Smooth muscle cell (in vitro differentiated cells): ENCODE measurements at regions not wholly inside any gene's neighbourhood (a gene's known extent, or its start where the extent isn't known, plus 50 kb on each side); places are given as distances from the start of the nearest gene placed in this dataset.
"Not testable (repeated sequence)": the region's sequence is repeated elsewhere in the genome, so short reads cannot be mapped to it uniquely, and the experiment has no call there.

Source experiments
- DNase-seq: peaks from one replicate; lab custom pipeline; 2025; ENCODE audit not compliant: unreplicated experiment; lab: John Stamatoyannopoulos, UW
- H2AFZ ChIP-seq: fragments of 200-600 bp; sonication (generic); 2 replicates; pipeline ENCODE4 v1.6.0; 2016; ENCODE audit warnings: antibody characterized with exemption, low read depth, mild to moderate bottlenecking
- H3F3A ChIP-seq: fragments of 200-600 bp; sonication (generic); 2 replicates; pipeline ENCODE4 v1.6.0; 2017; ENCODE audit warnings: antibody characterized with exemption, low read depth
- H3K27ac ChIP-seq: fragments of 200-600 bp; sonication (generic); 2 replicates; pipeline ENCODE4 v1.5.1; 2016; ENCODE audit warnings: low read depth, mild to moderate bottlenecking
- H3K27me3 ChIP-seq: fragments of 200-600 bp; sonication (generic); 2 replicates; pipeline ENCODE4 v1.6.1; 2016; ENCODE audit warnings: low read depth, mild to moderate bottlenecking
- H3K36me3 ChIP-seq: fragments of 200-600 bp; sonication (generic); 2 replicates; pipeline ENCODE4 v1.5.1; 2016; ENCODE audit warnings: low read depth
- H3K4me1 ChIP-seq: fragments of 200-600 bp; sonication (generic); 2 replicates; pipeline ENCODE4 v1.5.1; 2016; ENCODE audit warnings: low read depth
- H3K4me2 ChIP-seq: fragments of 200-600 bp; sonication (generic); 2 replicates; pipeline ENCODE4 v1.6.0; 2016; ENCODE audit warnings: mild to moderate bottlenecking
- H3K4me3 ChIP-seq: fragments of 200-600 bp; sonication (generic); 2 replicates; pipeline ENCODE4 v1.5.1; 2016; ENCODE audit warnings: mild to moderate bottlenecking
- H3K79me2 ChIP-seq: fragments of 200-600 bp; sonication (generic); 2 replicates; pipeline ENCODE4 v1.6.0; 2016; ENCODE audit warnings: low read depth, mild to moderate bottlenecking
- H3K9ac ChIP-seq: fragments of 200-600 bp; sonication (generic); 2 replicates; pipeline ENCODE4 v1.6.0; 2016; ENCODE audit warnings: low read depth
- H3K9me3 ChIP-seq: fragments of 200-600 bp; sonication (generic); replicated peaks from 2 replicates; pipeline ENCODE4 v1.5.1; 2016; ENCODE audit warnings: low read depth
- H4K20me1 ChIP-seq: fragments of 200-600 bp; sonication (generic); 2 replicates; pipeline ENCODE4 v1.6.0; 2016; ENCODE audit warnings: low read depth
- WGBS: methylation state at CpG from one replicate; pipeline ENCODE4 v1.1.7; 2016; ENCODE audit warnings: low lambda C conversion rate; 5-methylcytosine and 5-hydroxymethylcytosine counted together
- TF ChIP-seq, protein P1 (sequence below): fragments of 200-600 bp; sonication (generic); IDR thresholded peaks from 2 replicates; pipeline ENCODE4 v1.5.1; 2017; ENCODE audit warnings: borderline replicate concordance, mild to moderate bottlenecking, antibody characterized with exemption; ENCODE audit not compliant: insufficient read depth, poor library complexity, severe bottlenecking

DNA sequence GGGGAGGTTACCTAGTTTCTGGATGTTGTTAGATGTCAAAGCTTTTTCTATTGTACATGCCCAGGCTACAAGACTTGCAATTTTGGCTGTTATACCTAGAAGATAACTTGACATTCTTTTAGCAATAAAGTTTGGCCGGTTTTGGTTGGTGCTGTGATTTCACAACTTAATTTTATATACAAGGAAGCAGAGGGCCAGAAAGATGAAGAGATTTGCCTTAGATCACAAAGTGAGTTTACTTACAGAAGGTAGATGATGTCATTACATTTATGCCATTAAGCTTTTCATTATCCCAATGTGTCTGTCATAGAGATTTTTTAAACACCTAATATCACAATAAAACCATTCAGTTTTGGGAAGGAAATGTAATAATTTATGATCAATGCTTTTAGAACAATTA is 698.7 kb upstream of the ANO3 start:
- no peaks in the 10 kb centered on the region for H3K79me2 ChIP-seq
- no peak overlapping the region for H3K4me2 ChIP-seq

DNA sequence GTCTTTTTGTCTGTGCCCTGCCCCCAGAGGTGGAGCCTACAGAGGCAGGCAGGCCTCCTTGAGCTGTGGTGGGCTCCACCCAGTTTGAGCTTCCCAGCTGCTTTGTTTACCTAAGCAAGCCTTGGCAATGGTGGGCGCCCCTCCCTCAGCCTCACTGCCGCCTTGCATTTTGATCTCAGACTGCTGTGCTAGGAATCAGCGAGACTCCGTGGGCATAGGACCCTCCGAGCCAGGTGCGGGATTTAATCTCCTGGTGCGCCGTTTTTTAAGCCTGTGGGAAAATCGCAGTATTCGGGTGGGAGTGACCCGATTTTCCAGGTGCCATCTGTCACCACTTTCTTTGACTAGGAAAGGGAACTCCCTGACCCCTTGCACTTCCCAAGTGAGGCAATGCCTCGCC is 682.7 kb upstream of the ANO3 start:
- H4K20me1 ChIP-seq, H3K4me3 ChIP-seq, H3K9ac ChIP-seq, H3K27me3 ChIP-seq, H3K36me3 ChIP-seq, H3F3A ChIP-seq, H3K79me2 ChIP-seq, H3K27ac ChIP-seq, H3K4me2 ChIP-seq, H3K4me1 ChIP-seq, H2AFZ ChIP-seq, H3K9me3 ChIP-seq, DNase-seq: not testable (repeated sequence)
- WGBS: 76% methylated on average over 12 of the region's 12 CpGs

More for the DNA sequence above, 698.7 kb upstream of the ANO3 start:
- Histone ChIP-seq H3K27me3 (no peaks in the 10 kb centered on the region), H3K27ac (no peak overlapping the region), H3K9ac (no peak overlapping the region), H2AFZ (no peak overlapping the region), H3K4me1 (no peaks in the 10 kb centered on the region), H3K9me3 (no peaks in the 10 kb centered on the region), H4K20me1 (no peaks in the 10 kb centered on the region), H3K4me3 (no peak overlapping the region), H3F3A (no peaks in the 10 kb centered on the region), H3K36me3 (no peaks in the 10 kb centered on the region)
- 91% methylated on average over 1 of the region's 1 CpG for WGBS
- TF ChIP-seq, protein P1, sequence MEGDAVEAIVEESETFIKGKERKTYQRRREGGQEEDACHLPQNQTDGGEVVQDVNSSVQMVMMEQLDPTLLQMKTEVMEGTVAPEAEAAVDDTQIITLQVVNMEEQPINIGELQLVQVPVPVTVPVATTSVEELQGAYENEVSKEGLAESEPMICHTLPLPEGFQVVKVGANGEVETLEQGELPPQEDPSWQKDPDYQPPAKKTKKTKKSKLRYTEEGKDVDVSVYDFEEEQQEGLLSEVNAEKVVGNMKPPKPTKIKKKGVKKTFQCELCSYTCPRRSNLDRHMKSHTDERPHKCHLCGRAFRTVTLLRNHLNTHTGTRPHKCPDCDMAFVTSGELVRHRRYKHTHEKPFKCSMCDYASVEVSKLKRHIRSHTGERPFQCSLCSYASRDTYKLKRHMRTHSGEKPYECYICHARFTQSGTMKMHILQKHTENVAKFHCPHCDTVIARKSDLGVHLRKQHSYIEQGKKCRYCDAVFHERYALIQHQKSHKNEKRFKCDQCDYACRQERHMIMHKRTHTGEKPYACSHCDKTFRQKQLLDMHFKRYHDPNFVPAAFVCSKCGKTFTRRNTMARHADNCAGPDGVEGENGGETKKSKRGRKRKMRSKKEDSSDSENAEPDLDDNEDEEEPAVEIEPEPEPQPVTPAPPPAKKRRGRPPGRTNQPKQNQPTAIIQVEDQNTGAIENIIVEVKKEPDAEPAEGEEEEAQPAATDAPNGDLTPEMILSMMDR: no peak
- no peak for DNase-seq

DNA sequence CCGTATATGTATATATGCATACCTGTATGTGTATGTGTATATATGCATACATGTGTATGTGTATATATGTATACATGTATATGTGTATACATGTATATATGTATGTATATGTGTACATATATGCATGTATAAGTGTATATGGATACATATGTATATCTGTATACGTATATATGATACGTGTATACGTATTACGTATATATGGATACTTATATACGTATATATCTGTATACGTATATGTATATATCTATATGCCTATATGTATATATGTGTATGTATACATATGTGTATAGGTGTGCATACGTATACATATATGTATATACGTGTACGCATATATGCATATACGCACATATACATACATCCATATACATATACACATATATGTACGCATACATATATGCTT is 681.6 kb upstream of the ANO3 start:
- no peak for DNase-seq
- Histone ChIP-seq H3F3A (no peaks in the 10 kb centered on the region), H3K27me3 (no peaks in the 10 kb centered on the region), H3K4me1 (no peaks in the 10 kb centered on the region), H3K4me3 (no peak overlapping the region), H2AFZ (no peak overlapping the region), H3K36me3 (no peaks in the 10 kb centered on the region), H3K9ac (no peak overlapping the region), H3K4me2 (no peak overlapping the region), H4K20me1 (no peaks in the 10 kb centered on the region), H3K27ac (no peak overlapping the region), H3K79me2 (no peaks in the 10 kb centered on the region), H3K9me3 (no peaks in the 10 kb centered on the region)
- WGBS: 93% methylated on average over 12 of the region's 12 CpGs
- TF ChIP-seq, protein P1: no peak

DNA sequence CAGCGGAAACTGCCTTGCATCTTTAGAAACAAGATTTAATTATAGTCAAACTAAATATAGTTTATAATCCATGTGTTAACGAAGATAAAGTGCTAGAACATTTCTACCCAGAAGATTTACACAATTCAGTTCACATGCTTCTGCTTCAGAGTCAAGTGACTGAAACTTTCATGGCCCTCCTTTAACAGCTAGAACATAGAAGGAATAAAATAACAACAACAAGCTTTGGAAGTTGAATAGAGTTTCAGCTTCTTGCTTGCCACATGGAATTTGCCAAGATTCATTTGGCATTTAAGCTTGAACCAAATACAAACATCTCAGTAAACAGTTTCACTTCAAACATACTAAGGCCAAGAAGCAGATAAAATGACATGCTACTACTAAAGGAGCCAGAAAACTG is 676.3 kb upstream of the ANO3 start:
- no peak overlapping the region for H3K27ac ChIP-seq
- no peaks in the 10 kb centered on the region for H3K79me2 ChIP-seq
- TF ChIP-seq, protein P1: no peak
- H3K4me2 ChIP-seq: no peak overlapping the region
- H3K9ac ChIP-seq: no peak overlapping the region
- no peak overlapping the region for H2AFZ ChIP-seq
- H3K9me3 ChIP-seq: no peaks in the 10 kb centered on the region
- H3K27me3 ChIP-seq: no peaks in the 10 kb centered on the region
- H3F3A ChIP-seq: no peaks in the 10 kb centered on the region
- H4K20me1 ChIP-seq: no peaks in the 10 kb centered on the region
- H3K4me3 ChIP-seq: no peak overlapping the region
- no peak for DNase-seq
- WGBS: 96% methylated on average over 2 of the region's 2 CpGs
- no peaks in the 10 kb centered on the region for H3K4me1 ChIP-seq
- H3K36me3 ChIP-seq: no peaks in the 10 kb centered on the region
